ENCODE measurements at regions not wholly inside any gene's neighbourhood (a gene's known extent, or its start where the extent isn't known, plus 50 kb on each side); places are given as distances from the start of the nearest gene placed in this dataset.

- no peak for TF ChIP-seq CTCF (IDR thresholded peaks at IDR 0.05)
- no peak for TF ChIP-seq POLR2A (IDR thresholded peaks at IDR 0.05)
Observed at GRCh38 chr10:90412582-90412981, 445.3 kb downstream of the HTR7 start.

Measured in adrenal gland (tissue), 5 donors.